ENCODE measurements at regions not wholly inside any gene's neighbourhood (a gene's known extent, or its start where the extent isn't known, plus 50 kb on each side); places are given as distances from the start of the nearest gene placed in this dataset.

- no peak for DNase-seq (ENCODE audit: low spot score)
These were observed 178.5 kb downstream of the SH2D1A start for GRCh38 chrX:124524852-124525251.

GRCh38 chrX:124529786-124530185 lies 183.4 kb downstream of the SH2D1A start:
- DNase-seq (ENCODE audit: low spot score), result no peak

GRCh38 chrX:124530803-124531202 lies 184.4 kb downstream of the SH2D1A start:
- DNase-seq (ENCODE audit: low spot score), result no peak

DNA sequence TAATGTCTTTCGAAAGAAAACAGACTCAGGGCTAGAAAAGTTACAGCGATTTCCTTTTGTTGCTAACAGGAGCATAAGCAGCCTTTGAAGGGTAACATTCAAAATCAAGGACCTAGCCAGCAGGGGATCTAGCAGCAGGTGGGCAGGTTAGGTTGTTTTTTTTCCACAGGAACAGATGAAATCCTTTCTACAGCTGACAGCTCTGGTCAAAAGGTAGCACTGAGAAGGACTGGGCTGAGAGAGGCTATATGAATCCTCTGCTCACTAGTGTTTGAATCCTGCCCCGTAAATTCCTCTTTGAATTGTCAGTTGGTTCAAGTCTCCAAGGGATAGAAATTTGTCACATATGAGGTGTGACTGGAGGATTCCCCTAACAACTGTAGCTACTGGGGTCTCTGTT lies 188.2 kb downstream of the SH2D1A start:
- DNase-seq (ENCODE audit: low spot score), result no peak

DNA sequence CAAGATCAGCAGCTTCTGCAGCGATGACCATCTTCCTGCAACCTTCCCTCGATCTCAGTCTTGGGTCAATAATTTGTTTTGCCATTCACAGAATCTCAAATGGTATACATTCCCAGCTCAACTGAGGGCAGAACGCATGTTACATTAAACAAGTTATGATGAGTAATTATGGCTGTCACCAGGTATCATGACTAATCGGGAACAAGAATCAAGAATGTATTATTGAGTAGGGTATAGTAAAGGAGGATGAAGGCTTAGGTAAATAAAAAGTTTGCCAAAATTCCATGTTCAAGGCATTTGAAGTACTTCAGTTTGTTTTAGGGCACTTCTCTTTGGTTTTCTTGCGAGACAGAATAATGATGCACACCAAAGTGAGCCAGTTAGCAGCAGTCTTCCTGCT lies 194.1 kb downstream of the SH2D1A start:
- no peak for DNase-seq (ENCODE audit: low spot score)

DNA sequence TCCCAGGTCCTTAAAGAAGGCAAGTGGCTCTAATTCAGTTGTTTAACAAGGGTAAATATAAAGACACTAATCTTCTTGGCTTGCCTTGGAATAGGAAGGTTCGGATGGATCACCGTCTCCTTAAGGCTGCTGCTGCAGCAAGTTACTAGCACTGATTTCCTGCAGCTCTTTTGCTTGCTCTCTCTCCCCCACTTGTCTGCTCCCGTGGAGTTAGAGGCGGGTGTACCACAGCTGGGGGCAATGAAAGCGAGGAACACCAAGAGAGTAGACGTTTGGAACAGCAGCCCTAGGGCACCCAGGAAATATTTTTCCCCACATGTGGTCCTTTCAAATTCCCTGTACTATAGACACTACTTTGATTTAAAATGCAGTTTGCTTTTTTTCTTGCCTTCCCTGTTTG lies 202.2 kb downstream of the SH2D1A start:
- no peak for DNase-seq (ENCODE audit: low spot score)

GRCh38 chrX:124555036-124555595 lies 208.8 kb downstream of the SH2D1A start:
- no peak for DNase-seq (ENCODE audit: low spot score)

- DNase-seq (ENCODE audit: low spot score), result no peak
These were observed 211.6 kb downstream of the SH2D1A start for GRCh38 chrX:124557976-124558375.

GRCh38 chrX:124573468-124573867 lies 227.1 kb downstream of the SH2D1A start:
- DNase-seq (ENCODE audit: low spot score), result no peak

- no peak for DNase-seq (ENCODE audit: low spot score)
These were observed 246.4 kb downstream of the SH2D1A start for GRCh38 chrX:124592744-124593143.

- DNase-seq (ENCODE audit: low spot score), result no peak
These were observed 247.8 kb downstream of the SH2D1A start for GRCh38 chrX:124594017-124594651.

GRCh38 chrX:124605511-124605910 lies 259.1 kb downstream of the SH2D1A start:
- DNase-seq (ENCODE audit: low spot score), result no peak

GRCh38 chrX:124606724-124607123 lies 260.4 kb downstream of the SH2D1A start:
- DNase-seq (ENCODE audit: low spot score), result no peak

- no peak for DNase-seq (ENCODE audit: low spot score)
These were observed 273.3 kb downstream of the SH2D1A start for GRCh38 chrX:124619710-124620109.

DNA sequence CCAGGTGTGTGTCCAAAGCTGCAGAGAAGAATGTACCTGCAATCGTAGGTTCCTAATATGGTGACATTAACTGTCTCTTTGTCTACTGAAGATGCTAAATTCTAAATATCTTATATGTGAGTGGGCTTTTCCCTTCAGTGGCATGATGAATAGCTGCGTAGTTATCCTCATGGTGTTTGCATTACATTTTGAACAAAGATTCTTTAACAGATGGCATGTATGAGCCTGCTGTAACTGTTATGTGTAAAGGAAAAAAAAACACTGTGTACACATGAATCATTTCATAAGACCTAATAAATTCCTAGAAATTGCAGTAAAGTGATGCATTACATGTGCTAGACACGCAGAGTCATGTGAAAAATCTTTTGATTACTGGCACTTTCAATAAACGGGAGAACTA lies 288.0 kb downstream of the SH2D1A start:
- no peak for DNase-seq (ENCODE audit: low spot score)

DNA sequence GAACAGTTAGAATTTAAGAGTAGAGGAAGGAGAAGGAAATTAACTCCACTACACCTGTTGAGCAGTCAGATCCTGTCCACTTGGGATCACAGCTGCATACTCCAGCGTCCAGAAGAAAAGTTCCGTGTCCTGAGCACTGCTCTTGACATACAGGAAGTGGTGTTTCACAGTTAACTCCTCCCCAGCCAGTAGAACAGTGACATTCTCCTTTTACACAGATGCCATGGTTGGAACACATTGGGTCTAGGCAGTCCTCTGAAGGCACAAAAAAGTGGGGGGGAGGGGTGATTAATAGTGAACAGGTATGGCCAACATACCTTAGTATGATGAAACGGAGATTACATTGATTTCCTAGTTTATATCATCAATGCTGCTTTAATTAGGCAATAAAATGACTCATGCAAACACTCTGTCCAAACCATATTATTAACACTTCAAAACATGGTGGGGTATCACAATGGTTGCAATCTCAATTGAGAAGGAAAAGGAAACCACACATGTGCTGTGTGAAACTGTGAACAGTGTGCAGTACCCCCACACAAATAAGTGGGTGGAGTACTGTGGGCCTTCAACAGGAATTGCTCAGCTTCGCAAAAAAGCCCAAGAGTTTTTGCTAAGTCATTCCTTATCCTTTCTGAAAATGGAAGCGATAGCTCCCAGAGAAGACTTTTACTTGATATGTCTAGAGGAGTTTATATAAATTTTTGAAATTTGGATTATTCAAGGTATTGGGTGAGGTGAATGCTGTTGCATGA lies 295.6 kb downstream of the SH2D1A start:
- no peak for DNase-seq (ENCODE audit: low spot score)

DNA sequence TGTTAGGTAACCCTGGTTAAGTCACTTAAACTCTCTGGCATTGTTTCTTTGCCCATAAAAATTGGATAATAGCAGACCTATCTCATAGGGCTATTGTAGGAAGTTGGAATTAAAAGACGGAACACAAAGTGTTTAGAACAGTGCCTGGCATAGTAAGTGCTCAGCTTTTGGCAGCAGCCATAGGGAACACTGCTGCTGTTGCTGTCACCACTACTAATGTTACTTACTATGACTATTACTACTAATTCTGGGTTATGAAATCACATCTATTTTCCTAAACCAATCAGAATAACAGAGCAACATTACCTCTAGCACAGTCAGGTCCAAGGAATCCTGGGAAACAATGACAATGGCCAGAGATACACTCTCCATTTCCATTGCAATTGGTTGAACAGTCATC lies 300.0 kb downstream of the SH2D1A start:
- DNase-seq (ENCODE audit: low spot score), result no peak

DNA sequence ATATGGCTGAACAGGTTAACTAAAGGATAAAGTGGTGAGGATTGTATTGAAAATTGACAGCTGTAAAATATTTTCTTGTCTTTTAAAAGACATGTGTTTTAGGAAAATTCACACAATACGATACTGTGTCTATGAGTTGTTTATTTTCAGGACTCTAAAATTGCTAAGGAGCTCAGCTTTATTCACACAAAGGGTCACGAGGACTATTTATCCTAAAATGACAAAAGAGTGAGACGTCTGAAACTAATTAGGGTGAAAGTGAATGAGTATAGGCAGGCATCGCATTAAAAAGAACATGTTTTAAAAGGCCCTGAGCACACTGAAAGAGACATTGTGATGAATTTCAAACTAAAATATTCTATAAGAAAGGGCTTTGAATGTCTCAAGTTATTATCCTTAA lies 304.7 kb downstream of the SH2D1A start:
- DNase-seq (ENCODE audit: low spot score), result no peak

DNA sequence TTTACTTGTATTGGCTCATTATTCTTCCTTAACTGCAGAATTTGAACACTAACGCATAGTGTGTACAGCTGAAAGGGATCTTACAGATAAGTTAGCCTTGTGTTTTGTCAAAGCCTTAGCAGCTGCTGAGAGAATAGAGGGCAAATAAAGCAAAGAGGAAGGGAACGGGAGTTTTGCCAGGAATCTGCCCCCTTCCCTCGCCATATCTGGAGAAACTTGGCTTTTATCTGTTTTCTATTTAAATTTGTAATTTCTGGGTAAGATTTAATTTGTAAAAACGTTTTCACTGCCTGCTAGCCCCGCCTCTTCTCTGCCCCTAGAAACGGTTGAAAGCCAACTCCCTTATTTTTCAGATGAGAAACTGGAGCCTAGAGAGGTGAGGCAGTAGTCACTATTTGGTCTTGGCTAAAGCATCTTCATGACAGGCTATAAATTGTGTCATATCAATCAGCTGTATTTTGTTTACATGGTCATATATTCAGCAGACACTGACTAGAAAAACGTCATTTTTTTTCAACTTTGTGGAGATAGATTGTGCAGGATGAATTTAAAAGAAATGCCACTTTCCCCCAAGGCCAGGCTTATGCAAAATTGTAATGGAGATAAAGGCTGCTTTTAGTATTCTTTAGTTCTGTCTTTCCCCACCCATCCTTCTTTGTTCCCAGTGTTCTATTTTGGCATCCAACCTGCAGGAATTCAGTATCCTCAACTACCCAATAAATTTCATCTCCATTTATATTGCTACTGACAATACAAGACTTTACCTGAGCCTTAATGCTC lies 319.4 kb downstream of the SH2D1A start:
- DNase-seq (ENCODE audit: low spot score), result no peak

DNA sequence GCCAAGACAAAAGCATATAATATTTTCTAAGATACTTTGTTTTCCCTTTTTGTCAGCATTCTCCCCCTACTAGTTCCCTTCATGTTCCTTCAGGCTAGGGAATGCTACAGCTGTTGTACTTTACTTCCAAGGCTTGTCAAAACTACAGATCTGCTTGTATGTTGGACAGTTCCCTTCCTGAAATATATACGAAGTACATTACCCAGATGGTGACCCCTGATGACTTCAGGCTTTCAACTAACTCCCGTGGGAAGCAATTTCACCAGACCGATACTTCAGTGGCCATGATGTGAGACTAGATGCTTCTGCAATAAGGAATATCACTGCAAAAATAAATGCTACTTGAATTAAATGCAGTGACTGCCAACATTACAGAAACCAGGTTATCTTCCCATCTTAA lies 332.8 kb downstream of the SH2D1A start:
- DNase-seq (ENCODE audit: low spot score), result no peak

DNA sequence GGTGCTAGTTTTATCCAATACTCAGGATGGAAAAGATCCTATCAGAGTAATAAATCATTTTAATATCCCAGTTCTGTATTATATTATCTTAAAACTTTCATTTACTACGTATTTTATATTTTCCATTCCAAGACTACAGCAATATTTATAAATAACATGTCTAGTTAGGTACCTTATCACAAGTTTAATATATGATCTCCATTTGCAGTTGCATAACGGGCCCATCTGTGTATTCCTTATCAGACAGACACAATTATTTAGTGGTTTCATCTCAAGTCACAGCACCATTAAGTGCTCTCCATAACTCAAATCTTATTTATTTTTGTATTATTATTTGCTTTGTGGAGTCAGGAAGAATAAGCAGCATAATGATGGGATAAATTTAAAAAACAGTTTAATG lies 333.9 kb downstream of the SH2D1A start:
- DNase-seq (ENCODE audit: low spot score), result no peak

- no peak for DNase-seq (ENCODE audit: low spot score)
These were observed 344.1 kb downstream of the SH2D1A start for GRCh38 chrX:124690495-124690894.

DNA sequence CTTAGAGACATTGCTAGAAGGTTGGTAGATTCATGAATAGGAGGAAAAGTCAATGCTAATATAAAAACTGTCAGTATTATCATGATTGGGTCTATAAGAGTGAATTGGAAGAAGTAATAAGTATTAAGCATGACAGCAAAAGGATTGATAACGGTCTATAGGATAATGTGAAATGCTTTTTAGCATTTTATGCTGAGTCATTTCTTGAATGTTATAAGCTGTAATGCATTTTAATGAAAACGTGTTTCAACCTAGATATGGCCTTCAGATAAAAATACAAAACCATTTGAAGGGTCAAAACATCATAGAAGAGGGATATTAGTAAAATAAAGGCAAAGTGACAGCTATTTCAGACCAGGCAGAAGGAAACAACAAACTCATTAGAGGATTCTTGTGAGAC lies 353.5 kb downstream of the SH2D1A start:
- no peak for DNase-seq (ENCODE audit: low spot score)
